Fibroblast of mammary gland (primary cell): ENCODE measurements at regions not wholly inside any gene's neighbourhood (a gene's known extent, or its start where the extent isn't known, plus 50 kb on each side); places are given as distances from the start of the nearest gene placed in this dataset.

ENCODE experiments used
- DNase-seq: peaks from one replicate; pipeline ENCODE4 v3.0.0-alpha.2; 2010; ENCODE audit warnings: low read depth
- H3K4me3 ChIP-seq: 2 replicates; pipeline ENCODE4 v1.5.1; 2011; ENCODE audit warnings: low read depth, mild to moderate bottlenecking, low read length, moderate library complexity; ENCODE audit not compliant: control insufficient read depth
- TF ChIP-seq, protein P1 (sequence below): conservative IDR thresholded peaks from 2 replicates; pipeline ENCODE4 v1.5.1; 2011; ENCODE audit warnings: low read depth, low read length, inconsistent platforms; ENCODE audit not compliant: control insufficient read depth, insufficient read depth

GRCh38 chr13:22086597-22087330, 415.9 kb downstream of the FGF9 start:
- TF ChIP-seq, protein P1, sequence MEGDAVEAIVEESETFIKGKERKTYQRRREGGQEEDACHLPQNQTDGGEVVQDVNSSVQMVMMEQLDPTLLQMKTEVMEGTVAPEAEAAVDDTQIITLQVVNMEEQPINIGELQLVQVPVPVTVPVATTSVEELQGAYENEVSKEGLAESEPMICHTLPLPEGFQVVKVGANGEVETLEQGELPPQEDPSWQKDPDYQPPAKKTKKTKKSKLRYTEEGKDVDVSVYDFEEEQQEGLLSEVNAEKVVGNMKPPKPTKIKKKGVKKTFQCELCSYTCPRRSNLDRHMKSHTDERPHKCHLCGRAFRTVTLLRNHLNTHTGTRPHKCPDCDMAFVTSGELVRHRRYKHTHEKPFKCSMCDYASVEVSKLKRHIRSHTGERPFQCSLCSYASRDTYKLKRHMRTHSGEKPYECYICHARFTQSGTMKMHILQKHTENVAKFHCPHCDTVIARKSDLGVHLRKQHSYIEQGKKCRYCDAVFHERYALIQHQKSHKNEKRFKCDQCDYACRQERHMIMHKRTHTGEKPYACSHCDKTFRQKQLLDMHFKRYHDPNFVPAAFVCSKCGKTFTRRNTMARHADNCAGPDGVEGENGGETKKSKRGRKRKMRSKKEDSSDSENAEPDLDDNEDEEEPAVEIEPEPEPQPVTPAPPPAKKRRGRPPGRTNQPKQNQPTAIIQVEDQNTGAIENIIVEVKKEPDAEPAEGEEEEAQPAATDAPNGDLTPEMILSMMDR = no peak
- no peak for DNase-seq
- H3K4me3 ChIP-seq = no peak overlapping the region

GRCh38 chr13:22090106-22090505, 419.2 kb downstream of the FGF9 start:
- no peak for DNase-seq
- no peak overlapping the region for H3K4me3 ChIP-seq
- TF ChIP-seq, protein P1 = no peak

DNA sequence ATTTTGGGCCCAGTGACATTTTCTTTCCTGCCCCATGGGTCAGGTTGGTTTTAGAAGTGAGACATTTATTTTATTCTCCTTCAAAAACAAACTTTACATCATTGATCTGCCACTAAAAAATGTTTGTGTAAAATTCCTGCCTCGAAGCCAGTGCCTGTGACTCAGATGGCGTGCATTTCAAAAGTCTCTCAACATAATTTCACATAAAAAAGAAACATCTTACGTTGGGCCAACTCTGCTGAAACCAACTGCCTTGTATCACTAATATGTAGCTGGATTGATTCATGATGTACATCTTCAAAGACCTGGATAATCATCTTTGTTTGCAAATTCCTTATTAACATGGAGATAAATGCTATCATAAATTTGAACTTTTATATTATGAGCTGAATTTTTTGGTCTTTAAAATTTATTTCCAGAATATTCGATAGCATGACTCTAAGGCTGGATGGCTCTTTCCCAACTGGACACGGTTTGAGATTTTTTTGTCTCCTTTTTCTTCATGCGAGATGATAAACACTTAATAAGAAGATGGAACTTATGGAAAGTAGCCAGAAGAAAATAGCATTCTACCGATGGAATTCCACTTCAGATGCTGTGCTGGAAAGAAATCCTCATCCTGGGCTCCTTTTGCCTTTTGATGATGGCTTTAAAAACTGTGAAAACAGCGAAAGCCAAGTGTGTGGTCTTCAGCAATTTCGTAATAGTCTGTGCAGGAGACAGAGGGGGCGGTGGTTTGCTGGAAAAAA, 420.5 kb downstream of the FGF9 start:
- no peak for DNase-seq
- no peak overlapping the region for H3K4me3 ChIP-seq
- TF ChIP-seq, protein P1 = no peak

DNA sequence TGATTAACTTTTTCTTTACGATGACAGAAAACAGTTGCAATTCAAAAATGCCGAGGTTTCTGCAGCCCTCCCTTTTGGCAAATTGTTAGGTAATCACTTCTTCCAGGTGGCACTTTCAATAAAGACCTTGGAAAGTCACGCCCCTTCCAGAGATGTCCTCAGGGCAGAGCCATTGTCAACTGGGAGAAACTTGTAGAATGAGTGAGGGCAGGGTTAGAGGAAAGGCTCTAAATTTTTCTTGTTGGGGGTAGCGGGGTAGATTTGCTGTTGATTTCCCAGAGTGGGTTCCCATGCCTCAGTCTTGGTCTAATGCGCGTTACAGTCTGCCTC, 421.1 kb downstream of the FGF9 start:
- DNase-seq = no peak
- TF ChIP-seq, protein P1 = no peak
- no peak overlapping the region for H3K4me3 ChIP-seq

DNA sequence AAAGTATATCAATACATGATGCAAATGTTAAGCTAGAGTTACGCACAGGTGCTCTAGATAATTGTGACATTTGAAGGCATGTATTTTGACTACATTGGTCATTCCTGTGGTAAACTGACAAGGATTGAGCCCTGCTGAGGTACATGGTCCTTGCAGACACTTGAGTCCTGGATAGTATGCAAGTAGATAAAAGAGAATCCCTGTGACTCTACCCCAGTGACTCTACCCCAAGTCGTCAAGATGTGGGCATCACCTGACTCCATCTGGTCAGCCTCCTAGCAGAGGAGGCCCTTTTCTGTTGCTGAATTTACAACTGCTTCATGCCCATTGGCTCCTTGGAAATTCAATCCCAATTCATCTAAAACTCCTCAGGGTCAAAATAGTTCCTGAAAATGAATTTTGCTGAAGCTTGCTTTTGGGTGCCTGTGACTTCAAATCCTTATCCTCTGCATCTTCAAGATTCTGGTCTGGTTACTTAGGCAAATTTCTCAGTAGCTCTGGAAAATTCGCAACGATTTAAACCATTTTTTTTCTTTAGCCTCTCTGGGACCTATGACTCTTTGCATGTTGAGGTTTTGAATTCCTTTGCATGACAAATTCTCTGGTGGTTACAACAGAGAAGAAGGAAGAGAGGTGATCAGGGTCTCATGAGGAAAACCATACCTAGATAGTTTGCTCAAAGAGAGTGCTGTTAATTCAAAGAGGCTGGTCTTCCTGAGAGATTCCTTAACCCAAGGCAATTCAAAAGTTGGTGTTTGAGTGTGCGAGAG, 422.1 kb downstream of the FGF9 start:
- H3K4me3 ChIP-seq = no peak overlapping the region
- no peak for DNase-seq
- TF ChIP-seq, protein P1 = no peak

DNA sequence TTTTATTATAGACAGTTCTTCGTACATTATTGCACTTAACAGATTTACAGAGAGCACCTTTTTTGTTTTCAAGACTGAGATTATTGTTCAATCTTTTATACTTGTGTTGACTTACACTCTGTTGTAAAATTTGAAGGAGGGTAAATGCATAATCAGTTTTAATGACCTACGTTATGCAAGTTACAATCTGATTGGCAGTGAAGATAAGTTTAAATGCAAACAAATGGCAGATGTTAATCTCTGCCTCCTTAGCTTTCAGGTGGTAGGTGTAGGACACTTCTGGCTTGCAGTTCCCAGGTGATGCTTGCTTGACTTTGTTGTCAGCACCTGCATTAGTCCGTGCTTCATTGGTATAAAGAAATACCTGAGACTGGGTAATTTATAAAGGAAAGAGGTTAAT, 424.9 kb downstream of the FGF9 start:
- TF ChIP-seq, protein P1 = no peak
- no peak for DNase-seq
- H3K4me3 ChIP-seq = no peak overlapping the region
